HG03280 (cell line): ENCODE measurements at regions not wholly inside any gene's neighbourhood (a gene's known extent, or its start where the extent isn't known, plus 50 kb on each side); places are given as distances from the start of the nearest gene placed in this dataset.

ENCODE experiments used
- ATAC-seq: cut with Tn5 transposase; IDR thresholded peaks from one replicate; pipeline ENCODE4 v1.9.1; 2021; ENCODE audit warnings: mild to moderate bottlenecking, moderate library complexity; ENCODE audit not compliant: unreplicated experiment

DNA sequence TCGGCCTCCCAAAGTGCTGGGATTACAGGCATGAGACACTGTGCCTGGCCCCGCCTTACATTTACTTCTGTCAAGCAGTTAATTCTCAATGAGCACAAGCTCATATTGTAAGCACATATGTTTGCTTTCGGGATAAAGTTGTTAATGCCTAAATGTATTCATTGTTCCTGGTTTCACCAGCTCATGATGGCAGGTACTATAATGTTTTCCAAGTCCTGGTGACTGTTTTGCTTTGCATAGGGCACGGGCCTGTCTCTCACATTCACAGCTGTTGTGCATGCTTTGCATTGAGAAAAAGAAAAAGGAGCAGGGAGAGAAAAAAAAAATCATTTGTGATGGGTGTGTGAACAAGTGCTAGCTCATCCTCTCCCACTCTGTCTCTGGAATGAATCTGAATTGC is 661.2 kb upstream of the TENM3 start:
- ATAC-seq = no peak

DNA sequence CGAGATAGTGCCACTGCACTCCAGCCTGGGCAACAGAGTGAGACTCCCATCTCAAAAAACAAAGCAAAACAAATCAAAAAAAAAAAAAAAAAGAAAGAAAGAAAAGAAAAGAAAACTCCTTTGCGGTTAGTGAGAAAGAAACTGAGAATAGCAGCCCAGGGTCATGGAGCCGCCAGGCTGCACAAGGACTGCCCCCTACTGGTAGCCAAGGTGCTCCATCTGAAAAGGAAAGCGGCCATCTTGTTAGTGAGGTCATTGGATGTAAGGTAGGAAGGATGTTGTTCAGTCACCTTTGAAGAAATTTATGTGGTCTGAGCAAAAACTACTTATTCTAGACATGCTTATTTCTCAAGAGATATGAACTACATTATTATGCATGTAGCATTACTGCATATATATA is 660.6 kb upstream of the TENM3 start:
- no peak for ATAC-seq

DNA sequence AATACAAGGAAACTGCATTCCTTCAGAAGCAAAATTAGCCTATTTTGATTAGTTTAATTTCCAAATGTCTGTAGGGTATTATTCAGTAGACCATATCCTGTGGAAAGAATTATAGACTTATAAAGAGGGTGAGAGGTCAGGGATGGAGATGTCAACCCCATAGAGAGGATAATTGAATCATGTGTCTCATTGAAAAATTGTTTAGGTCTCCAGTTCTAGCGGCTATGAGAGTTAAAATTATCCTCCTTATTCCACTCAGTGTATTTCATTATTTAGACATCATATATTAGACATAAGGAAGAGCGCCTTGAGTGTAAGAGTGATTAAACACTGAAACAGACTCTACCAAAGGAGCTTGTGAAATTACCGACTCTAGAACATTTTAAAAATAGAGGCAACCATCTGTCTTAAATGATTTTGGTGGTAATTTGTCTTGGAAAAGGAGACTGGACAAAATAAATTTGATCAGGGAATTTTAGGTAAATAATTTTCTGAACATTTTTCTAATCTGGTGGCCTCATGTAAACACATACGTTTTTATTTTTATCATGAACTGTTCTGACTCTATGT is 654.4 kb upstream of the TENM3 start:
- no peak for ATAC-seq

- ATAC-seq = no peak
These were observed 650.9 kb upstream of the TENM3 start for GRCh38 chr4:181592221-181592745.

DNA sequence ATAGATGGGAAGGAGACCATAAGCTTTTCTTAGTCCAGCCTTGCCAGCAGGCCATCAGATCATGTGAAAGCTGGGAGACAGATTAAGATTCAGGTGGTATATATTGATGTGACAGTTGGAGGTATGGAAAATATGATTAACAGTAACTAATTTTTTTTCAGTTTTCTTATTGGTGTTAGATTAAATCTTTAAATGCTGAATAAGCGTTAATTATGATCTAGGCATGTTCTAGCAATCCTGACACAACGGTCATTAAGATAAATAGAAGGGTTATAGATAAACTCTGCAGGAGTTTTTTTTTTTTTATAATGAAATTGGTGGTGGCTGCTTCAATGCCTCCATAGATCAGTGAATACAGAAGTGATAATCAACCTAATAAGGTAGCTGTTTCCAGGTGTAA is 649.5 kb upstream of the TENM3 start:
- ATAC-seq = no peak

DNA sequence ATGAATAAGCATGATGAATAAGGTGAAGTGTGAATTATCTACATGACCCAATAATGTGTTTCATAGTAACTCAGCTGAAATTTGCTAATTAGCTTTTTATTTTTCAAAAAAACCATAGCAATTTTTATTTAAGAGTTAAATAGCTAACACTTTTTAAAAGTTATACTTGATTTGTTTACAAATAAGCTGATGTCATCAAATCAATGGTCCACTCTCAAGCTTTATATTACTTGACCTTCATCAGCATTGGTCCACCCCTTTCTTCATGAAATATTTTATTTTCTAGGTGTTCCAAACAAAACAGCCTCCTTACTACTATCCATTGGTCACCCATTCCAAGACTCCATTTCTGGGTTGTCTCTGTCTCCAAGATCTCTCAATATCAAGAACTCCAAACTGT is 649.0 kb upstream of the TENM3 start:
- ATAC-seq = no peak

DNA sequence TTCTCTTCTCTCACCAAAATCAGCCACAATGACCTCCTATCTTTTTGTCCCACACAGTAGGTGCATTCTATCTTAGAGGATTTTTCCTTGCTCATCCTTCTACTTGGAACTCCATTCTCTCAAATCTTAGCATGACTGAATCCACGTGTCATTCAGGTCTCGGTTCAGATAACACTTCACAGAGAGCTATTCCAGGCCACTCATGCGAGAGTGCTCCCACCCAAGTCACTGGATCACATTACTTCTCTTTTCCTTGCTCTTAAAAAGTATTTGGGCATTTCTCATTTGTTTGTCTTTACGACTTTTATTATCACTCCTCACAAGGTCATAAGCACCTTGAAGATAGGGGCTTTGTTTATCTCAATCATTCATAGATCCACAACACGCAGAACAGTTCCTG is 647.5 kb upstream of the TENM3 start:
- ATAC-seq = no peak

- no peak for ATAC-seq
These were observed 645.4 kb upstream of the TENM3 start for GRCh38 chr4:181597766-181598165.

DNA sequence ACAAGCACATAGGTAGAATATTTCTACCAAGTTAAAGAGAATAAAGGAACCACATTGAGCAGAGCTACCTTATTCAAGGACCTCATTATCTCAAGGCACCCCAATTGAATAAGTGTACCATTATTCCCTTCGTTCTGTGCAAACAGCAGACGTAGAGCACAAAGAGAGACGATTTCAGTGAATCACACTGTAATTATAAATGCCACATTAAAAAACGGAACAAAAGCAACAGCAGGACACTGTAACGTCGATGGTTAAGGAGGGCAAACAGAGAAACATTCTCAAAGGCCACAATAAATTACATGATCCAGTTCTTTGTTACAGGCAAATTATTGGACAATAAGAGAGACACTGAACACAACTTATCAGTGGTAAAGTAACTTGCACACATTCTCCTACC is 644.1 kb upstream of the TENM3 start:
- no peak for ATAC-seq

- no peak for ATAC-seq
These were observed 642.1 kb upstream of the TENM3 start for GRCh38 chr4:181601103-181601502.

- ATAC-seq = no peak
These were observed 638.7 kb upstream of the TENM3 start for GRCh38 chr4:181604546-181604945.

- ATAC-seq = no peak
These were observed 636.9 kb upstream of the TENM3 start for GRCh38 chr4:181606300-181606699.

- ATAC-seq = no peak
These were observed 635.0 kb upstream of the TENM3 start for GRCh38 chr4:181608181-181608580.

DNA sequence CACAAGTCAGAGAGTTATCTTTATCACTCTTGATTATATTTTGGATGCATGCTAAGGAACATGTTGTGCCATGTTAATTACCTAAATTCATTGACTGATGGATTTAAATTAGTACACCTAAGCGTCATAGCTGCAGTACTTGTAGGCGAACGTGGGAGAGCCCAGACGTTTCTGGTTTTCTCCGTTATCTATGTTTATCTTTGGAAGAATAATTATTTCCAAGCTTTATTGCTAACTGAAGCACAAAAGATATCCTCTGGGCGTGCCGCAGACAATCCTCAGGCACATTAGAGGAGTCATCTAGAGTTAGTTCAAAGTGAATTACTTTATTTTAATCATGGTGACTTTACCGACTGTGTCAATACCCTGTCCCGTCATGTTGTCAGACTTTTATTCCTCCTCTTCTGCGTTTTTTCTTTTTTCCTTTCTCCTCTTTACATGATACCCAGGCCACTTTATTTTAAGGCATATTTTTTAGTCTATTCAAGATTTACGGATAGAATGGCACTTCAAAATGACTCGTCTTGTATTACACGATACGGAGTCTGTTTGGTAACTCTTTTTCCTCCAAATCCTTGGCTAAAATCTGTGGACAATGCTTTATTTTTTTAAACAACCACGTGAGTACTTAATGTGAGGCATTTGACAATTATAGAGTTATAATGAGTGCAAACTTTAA is 632.0 kb upstream of the TENM3 start:
- no peak for ATAC-seq

DNA sequence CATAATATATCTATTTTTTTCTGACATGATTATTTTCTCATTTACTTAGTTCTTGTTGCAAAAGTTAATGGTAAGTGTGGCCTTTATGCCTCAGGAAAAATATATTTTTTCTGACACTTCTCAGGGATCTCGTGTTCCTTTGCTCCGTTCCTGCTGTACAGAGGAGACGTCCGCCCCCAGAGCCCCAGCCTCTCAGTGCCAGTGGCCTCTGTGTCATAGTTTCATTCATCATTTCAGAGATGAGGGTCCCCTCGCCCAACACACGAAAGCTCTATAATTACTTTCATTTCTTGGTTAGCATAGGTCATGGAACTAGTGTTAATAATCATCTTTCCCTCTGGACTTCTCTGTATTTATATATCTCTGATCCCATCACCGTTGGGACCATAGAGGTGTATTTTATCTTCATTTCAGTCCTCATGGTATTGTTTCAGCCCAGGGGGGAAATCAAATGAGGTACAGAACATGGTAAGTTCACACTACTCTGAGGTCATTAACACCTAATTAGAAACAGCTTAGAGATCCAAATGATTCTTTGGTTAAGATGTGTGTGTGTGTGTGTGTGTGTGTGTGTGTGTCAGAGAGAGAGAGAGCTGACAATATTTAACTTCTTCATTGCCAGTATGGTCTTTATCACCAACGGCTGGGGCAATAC is 631.1 kb upstream of the TENM3 start:
- no peak for ATAC-seq

DNA sequence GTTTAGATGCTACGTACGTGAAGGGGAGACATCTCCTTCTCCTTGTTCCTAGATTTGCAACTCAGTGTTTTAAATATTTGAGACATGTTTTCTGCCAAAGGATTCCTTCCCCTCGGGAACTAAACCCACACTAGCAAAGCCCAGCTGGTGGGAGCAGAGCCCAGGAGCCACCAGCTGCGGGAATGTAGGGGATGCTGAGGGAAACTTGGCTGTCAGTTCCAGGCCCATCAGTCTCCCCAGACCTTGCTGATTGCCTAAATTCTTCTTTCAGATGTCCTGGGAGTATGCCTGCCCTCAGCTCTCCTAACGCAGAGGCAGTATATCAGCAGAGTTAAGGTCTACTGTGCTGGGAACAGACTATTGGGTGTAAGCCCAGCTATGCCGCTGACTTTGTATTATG is 630.0 kb upstream of the TENM3 start:
- ATAC-seq = no peak

GRCh38 chr4:181618038-181618618 is 625.1 kb upstream of the TENM3 start:
- no peak for ATAC-seq

DNA sequence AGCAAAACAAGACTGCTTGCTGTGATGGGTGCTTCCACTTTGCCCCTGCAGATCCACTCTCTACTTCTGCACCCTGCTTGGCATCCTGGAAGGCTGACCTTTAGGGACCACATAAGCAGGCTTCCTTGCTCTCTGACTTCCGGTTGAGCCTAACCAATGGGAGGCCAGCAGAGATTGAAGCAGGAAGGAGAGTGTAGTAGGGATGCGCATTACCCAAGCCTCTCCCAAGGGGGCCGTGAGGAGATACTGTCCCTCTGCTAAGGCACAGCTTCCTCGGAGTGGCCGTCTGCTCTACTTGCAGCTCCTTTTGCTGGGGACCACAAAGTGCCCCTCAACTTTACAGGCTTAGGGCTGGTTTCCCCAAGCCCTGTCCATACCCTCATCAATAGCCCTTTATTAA is 624.3 kb upstream of the TENM3 start:
- ATAC-seq = no peak

DNA sequence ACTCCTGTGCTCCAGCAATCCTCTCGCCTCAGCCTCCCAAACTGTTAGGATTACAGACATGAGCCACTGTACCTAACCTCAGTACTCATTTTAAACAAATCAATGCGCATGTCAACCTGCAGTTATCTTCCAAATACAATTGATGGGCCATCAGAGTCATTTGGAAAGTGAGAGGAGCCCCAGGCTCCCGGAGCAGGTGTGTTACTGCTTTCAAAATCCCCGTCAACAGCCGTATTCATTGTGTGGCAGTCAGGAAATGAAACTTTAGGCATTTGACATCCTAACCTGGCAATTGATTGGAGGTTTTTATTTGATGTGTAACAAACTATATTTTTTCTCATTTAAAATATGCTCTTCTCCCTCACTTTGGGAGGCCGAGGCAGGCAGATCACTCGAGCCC is 623.6 kb upstream of the TENM3 start:
- ATAC-seq = no peak

DNA sequence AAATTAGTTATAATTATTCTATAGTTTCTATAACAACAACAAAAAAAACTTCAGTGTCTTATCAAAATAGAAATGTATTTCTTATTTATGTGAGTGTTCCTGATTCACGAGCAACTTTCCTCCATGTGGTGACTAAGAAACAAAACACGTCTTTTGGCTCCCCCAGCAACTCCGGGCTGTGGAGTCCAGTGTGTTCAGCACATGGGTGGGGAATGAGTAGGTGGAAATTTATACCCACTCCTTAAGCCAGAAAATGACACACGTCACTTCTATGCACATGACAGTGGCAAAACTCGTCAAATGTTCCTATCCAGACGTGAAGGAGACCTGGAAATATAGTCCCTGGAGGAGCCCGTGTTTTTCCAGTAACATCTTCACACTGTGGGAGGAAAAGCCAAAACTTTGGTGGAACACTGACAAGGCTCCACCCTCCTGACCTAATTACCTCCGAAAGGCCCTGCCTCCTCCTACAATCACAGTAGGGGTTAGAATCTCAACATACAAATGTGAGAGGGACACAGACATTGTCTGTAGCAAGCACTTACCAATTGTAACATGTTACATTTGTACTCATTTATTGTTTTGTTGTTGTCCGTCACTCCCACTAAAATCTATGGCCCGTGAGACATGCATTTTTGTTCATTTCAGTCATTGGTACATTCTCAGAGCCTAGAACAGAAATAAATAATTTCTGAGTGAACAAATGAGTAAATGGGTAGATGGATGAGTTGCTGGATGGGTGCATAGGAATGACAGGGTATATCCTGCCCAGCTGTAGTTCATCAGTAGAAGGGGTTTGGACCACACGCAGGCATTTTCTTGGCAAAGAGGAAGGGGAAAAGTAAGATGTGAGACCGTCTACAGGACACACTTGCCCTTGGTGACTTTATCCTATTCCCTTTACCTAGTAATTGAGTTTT is 605.8 kb upstream of the TENM3 start:
- no peak for ATAC-seq

GRCh38 chr4:181643466-181643865 is 599.7 kb upstream of the TENM3 start:
- ATAC-seq = no peak
